Right lobe of liver (tissue), 4 donors: ENCODE measurements at regions not wholly inside any gene's neighbourhood (a gene's known extent, or its start where the extent isn't known, plus 50 kb on each side); places are given as distances from the start of the nearest gene placed in this dataset.

Experiments
- CTCF ChIP-seq, 4 donors: fragments of 200-600 bp in 3 of 4; fragments of 450-650 bp in 1 of 4; IDR thresholded peaks; one replicate each; pipeline versions ENCODE4 v1.5.1 to v1.8.0; 2016 to 2022; ENCODE audit warnings: antibody characterized with exemption in 4 of 4, mild to moderate bottlenecking in 2 of 4
- POLR2A ChIP-seq: fragments of 450-650 bp; IDR thresholded peaks from one replicate; pipeline ENCODE4 v1.6.1; 2017; ENCODE audit warnings: antibody characterized with exemption, mild to moderate bottlenecking
- donor health status: DM: no; HTN: no; CAD: no.
- donor health status: DM: no; HTN: no; CAD: no.
- donor health status: DM: no; HTN: yes; CAD: no.

- TF ChIP-seq POLR2A (no peak), CTCF (IDR thresholded peaks at IDR 0.05) (no peak)
Observed at GRCh38 chr3:87354398-87354797, 78.0 kb upstream of the POU1F1 start.
